H9 (cell line): ENCODE measurements at regions not wholly inside any gene's neighbourhood (a gene's known extent, or its start where the extent isn't known, plus 50 kb on each side); places are given as distances from the start of the nearest gene placed in this dataset.

Source experiments
- DNase-seq: peaks from one replicate; pipeline ENCODE4 v3.0.0-alpha.2; 2017
- H2AFZ ChIP-seq: one replicate; pipeline ENCODE4 v1.6.1; 2013; ENCODE audit warnings: mild to moderate bottlenecking, low read length, control low read depth, moderate library complexity
- H2AK5ac ChIP-seq: 2 replicates; pipeline ENCODE4 v1.6.1; 2013; ENCODE audit warnings: low read length, control low read depth, mixed read lengths; ENCODE audit not compliant: insufficient read length
- H2BK120ac ChIP-seq: one replicate; pipeline ENCODE4 v1.6.1; 2013; ENCODE audit warnings: low read depth, mild to moderate bottlenecking, low read length, control low read depth, inconsistent platforms; ENCODE audit not compliant: poor library complexity, severe bottlenecking
- H2BK12ac ChIP-seq: 2 replicates; pipeline ENCODE4 v1.6.1; 2013; ENCODE audit warnings: low read length, control low read depth, mixed read lengths, low read depth; ENCODE audit not compliant: insufficient read length
- H2BK15ac ChIP-seq: 2 replicates; pipeline ENCODE4 v1.6.1; 2013; ENCODE audit warnings: low read depth, low read length, control low read depth
- H2BK20ac ChIP-seq: one replicate; pipeline ENCODE4 v1.6.1; 2013; ENCODE audit warnings: low read depth, mild to moderate bottlenecking, low read length, control low read depth, inconsistent platforms; ENCODE audit not compliant: poor library complexity, severe bottlenecking
- H2BK5ac ChIP-seq: 2 replicates; pipeline ENCODE4 v1.6.1; 2013; ENCODE audit warnings: low read length, control low read depth, mixed read lengths; ENCODE audit not compliant: insufficient read length
- H3K14ac ChIP-seq: 2 replicates; pipeline ENCODE4 v1.6.1; 2013; ENCODE audit warnings: low read length, control low read depth; ENCODE audit not compliant: insufficient read depth
- H3K18ac ChIP-seq: 2 replicates; pipeline ENCODE4 v1.6.1; 2013; ENCODE audit warnings: low read depth, mild to moderate bottlenecking, mixed read lengths, low read length, control low read depth; ENCODE audit not compliant: insufficient read length
- H3K23ac ChIP-seq: 2 replicates; pipeline ENCODE4 v1.6.1; 2013; ENCODE audit warnings: low read length, control low read depth, mixed read lengths, low read depth; ENCODE audit not compliant: insufficient read length
- H3K23me2 ChIP-seq: 2 replicates; pipeline ENCODE4 v1.6.1; 2013; ENCODE audit warnings: low read depth, mild to moderate bottlenecking, mixed read lengths, low read length, control low read depth; ENCODE audit not compliant: insufficient read length, poor library complexity, severe bottlenecking
- H3K27ac ChIP-seq: 2 replicates; pipeline ENCODE4 v1.5.1; 2013; ENCODE audit warnings: low read length, control low read depth, mixed read lengths, low read depth; ENCODE audit not compliant: insufficient read length
- H3K27me3 ChIP-seq: 2 replicates; pipeline ENCODE4 v1.6.1; 2013; ENCODE audit warnings: low read length, control low read depth, inconsistent platforms; ENCODE audit not compliant: insufficient read depth
- H3K4ac ChIP-seq: 2 replicates; pipeline ENCODE4 v1.6.1; 2013; ENCODE audit warnings: low read depth, mild to moderate bottlenecking, control low read depth, inconsistent platforms, low read length, moderate library complexity
- H3K4me1 ChIP-seq: 2 replicates; pipeline ENCODE4 v1.6.1; 2013; ENCODE audit warnings: low read length, control low read depth, inconsistent platforms; ENCODE audit not compliant: insufficient read depth
- H3K4me2 ChIP-seq: 2 replicates; pipeline ENCODE4 v1.6.1; 2013; ENCODE audit warnings: low read length, control low read depth, mixed read lengths; ENCODE audit not compliant: insufficient read length, insufficient read depth
- H3K56ac ChIP-seq: 2 replicates; pipeline ENCODE4 v1.6.1; 2013; ENCODE audit warnings: low read depth, mild to moderate bottlenecking, mixed read lengths, low read length, control low read depth; ENCODE audit not compliant: insufficient read length
- H3K79me1 ChIP-seq: 2 replicates; pipeline ENCODE4 v1.6.1; 2013; ENCODE audit warnings: low read depth, mild to moderate bottlenecking, moderate library complexity, low read length, control low read depth, inconsistent platforms; ENCODE audit not compliant: insufficient read depth, poor library complexity, severe bottlenecking
- H3K79me2 ChIP-seq: 2 replicates; pipeline ENCODE4 v1.6.1; 2013; ENCODE audit warnings: low read length, control low read depth, inconsistent platforms; ENCODE audit not compliant: insufficient read depth
- H3K9ac ChIP-seq: 2 replicates; pipeline ENCODE4 v1.6.1; 2013; ENCODE audit warnings: low read length, control low read depth, mixed read lengths; ENCODE audit not compliant: insufficient read length; ENCODE audit errors: extremely low read depth
- H3K9me3 ChIP-seq: one replicate; pipeline ENCODE4 v1.6.1; 2013; ENCODE audit warnings: low read depth, low read length, inconsistent platforms; ENCODE audit not compliant: control insufficient read depth
- H3T11ph ChIP-seq: one replicate; pipeline ENCODE4 v1.6.1; 2013; ENCODE audit warnings: mild to moderate bottlenecking, low read length, control low read depth, inconsistent platforms
- H4K20me1 ChIP-seq: one replicate; pipeline ENCODE4 v1.6.1; 2013; ENCODE audit not compliant: control insufficient read depth, insufficient read length, insufficient read depth
- H4K5ac ChIP-seq: 2 replicates; pipeline ENCODE4 v1.6.1; 2013; ENCODE audit warnings: low read depth, mild to moderate bottlenecking, mixed read lengths, low read length, control low read depth; ENCODE audit not compliant: insufficient read length
- H4K8ac ChIP-seq: replicated peaks from 2 replicates; pipeline ENCODE4 v1.6.1; 2013; ENCODE audit warnings: low read length, control low read depth, mixed read lengths, low read depth; ENCODE audit not compliant: insufficient read length
- H4K91ac ChIP-seq: 2 replicates; pipeline ENCODE4 v1.6.1; 2013; ENCODE audit warnings: low read depth, mild to moderate bottlenecking, moderate library complexity, mixed read lengths, low read length, control low read depth; ENCODE audit not compliant: insufficient read length
- H3K27ac Mint-ChIP-seq, 3 experiments: 2 replicates in 2 of 3; 3 replicates in 1 of 3; pipeline ENCODE4 v1.8.0; 2020 to 2021; ENCODE audit warnings: mixed read lengths in 3 of 3, mild to moderate bottlenecking in 1 of 3, moderate library complexity in 1 of 3
- H3K27me3 Mint-ChIP-seq: 2 replicates; pipeline ENCODE4 v1.8.0; 2021; ENCODE audit warnings: low read depth, mild to moderate bottlenecking, moderate library complexity, mixed read lengths
- H3K36me3 Mint-ChIP-seq, 3 experiments: 2 replicates in 2 of 3; 3 replicates in 1 of 3; pipeline ENCODE4 v1.8.0; 2020 to 2021; ENCODE audit warnings: low read depth in 3 of 3, mixed read lengths in 3 of 3; ENCODE audit not compliant: insufficient read depth in 1 of 3
- H3K4me1 Mint-ChIP-seq, 2 experiments: 2 replicates each; pipeline ENCODE4 v1.8.0; 2020; ENCODE audit warnings: mixed read lengths in 2 of 2
- H3K4me3 Mint-ChIP-seq, 2 experiments: 2 replicates in 1 of 2; 3 replicates in 1 of 2; pipeline ENCODE4 v1.8.0; 2020 to 2021; ENCODE audit warnings: mild to moderate bottlenecking in 2 of 2, mixed read lengths in 2 of 2, moderate library complexity in 1 of 2
- H3K9me3 Mint-ChIP-seq, 2 experiments: 2 replicates in 1 of 2; 3 replicates in 1 of 2; pipeline ENCODE4 v1.8.0; 2020; ENCODE audit warnings: mild to moderate bottlenecking in 2 of 2, mixed read lengths in 2 of 2, moderate library complexity in 1 of 2
- WGBS: extraction: QIAGEN DNeasy Blood & Tissue Kit; methylation state at CpG from one replicate; pipeline ENCODE4 v1.1.7; 2013; ENCODE audit warnings: missing lambda C conversion rate, low lambda C conversion rate, mixed read lengths; ENCODE audit not compliant: insufficient read length; ENCODE audit errors: extremely low coverage; 5-methylcytosine and 5-hydroxymethylcytosine counted together
- TF ChIP-seq, protein P1 (sequence below): fragments of 200-600 bp; sonication (generic); conservative IDR thresholded peaks from 3 replicates; pipeline ENCODE4 v1.8.0; 2021; ENCODE audit warnings: antibody characterized with exemption, mild to moderate bottlenecking

DNA sequence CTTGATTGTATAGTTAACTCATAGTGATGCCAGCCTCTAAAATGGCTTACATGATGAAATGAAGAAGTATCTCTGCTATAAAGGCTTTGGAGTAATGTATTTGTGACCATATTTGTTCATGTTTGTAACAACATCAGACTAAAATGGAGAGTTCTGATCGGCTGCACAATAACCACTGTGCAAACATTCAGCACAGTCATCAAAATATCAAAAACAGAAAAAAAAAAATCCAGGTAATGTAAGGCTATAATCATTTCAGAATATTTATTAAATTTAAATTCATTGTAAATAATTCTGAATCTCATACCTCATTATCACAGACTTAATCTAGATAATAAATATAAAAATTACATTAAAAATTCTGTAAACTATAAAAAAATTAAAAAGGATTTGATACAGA lies 1161.8 kb downstream of the MRPL39 start:
- H2AFZ ChIP-seq: no peak overlapping the region
- no peak overlapping the region for H2BK120ac ChIP-seq
- H3K9me3 ChIP-seq: no peaks in the 10 kb centered on the region
- no peak overlapping the region for H2BK20ac ChIP-seq
- no peak overlapping the region for H2BK5ac ChIP-seq
- H3K18ac ChIP-seq: no peak overlapping the region
- no peaks in the 10 kb centered on the region for H3K27me3 ChIP-seq
- no peak overlapping the region for H4K91ac ChIP-seq
- no peak overlapping the region for H3T11ph ChIP-seq
- H3K9ac ChIP-seq: no peak overlapping the region
- no peak overlapping the region for H3K56ac ChIP-seq
- no peak overlapping the region for H3K27ac ChIP-seq
- H4K5ac ChIP-seq: no peak overlapping the region
- no peak overlapping the region for H3K23ac ChIP-seq
- no peak overlapping the region for H3K14ac ChIP-seq
- H2BK12ac ChIP-seq: no peak overlapping the region
- Mint-ChIP-seq H3K4me3 (no peak overlapping the region), H3K9me3 (peaks cover 47 to 61% of the 10 kb centered on the region in 2 experiments), H3K36me3 (peaks cover 0 to 14% (median 0%) of the 10 kb centered on the region in 3 experiments; a peak in 4 of 7 replicates), H3K27me3 (no peaks in the 10 kb centered on the region), H3K4me1 (no peaks in the 10 kb centered on the region), H3K27ac (no peak overlapping the region)
- DNase-seq: no peak
- H3K4me1 ChIP-seq: no peaks in the 10 kb centered on the region
- no peak overlapping the region for H4K8ac ChIP-seq
- H4K20me1 ChIP-seq: no peaks in the 10 kb centered on the region
- no peaks in the 10 kb centered on the region for H3K79me1 ChIP-seq
- no peak overlapping the region for H3K4me2 ChIP-seq
- H3K23me2 ChIP-seq: no peaks in the 10 kb centered on the region
- no peaks in the 10 kb centered on the region for H3K79me2 ChIP-seq
- H3K4ac ChIP-seq: no peak overlapping the region
- no peak overlapping the region for H2BK15ac ChIP-seq
- H2AK5ac ChIP-seq: no peak overlapping the region
- TF ChIP-seq, protein P1, sequence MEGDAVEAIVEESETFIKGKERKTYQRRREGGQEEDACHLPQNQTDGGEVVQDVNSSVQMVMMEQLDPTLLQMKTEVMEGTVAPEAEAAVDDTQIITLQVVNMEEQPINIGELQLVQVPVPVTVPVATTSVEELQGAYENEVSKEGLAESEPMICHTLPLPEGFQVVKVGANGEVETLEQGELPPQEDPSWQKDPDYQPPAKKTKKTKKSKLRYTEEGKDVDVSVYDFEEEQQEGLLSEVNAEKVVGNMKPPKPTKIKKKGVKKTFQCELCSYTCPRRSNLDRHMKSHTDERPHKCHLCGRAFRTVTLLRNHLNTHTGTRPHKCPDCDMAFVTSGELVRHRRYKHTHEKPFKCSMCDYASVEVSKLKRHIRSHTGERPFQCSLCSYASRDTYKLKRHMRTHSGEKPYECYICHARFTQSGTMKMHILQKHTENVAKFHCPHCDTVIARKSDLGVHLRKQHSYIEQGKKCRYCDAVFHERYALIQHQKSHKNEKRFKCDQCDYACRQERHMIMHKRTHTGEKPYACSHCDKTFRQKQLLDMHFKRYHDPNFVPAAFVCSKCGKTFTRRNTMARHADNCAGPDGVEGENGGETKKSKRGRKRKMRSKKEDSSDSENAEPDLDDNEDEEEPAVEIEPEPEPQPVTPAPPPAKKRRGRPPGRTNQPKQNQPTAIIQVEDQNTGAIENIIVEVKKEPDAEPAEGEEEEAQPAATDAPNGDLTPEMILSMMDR: no peak
- no CpG with 5 or more reads among the region's 1 CpG for WGBS
